LNCAP (cell line): ENCODE measurements at regions not wholly inside any gene's neighbourhood (a gene's known extent, or its start where the extent isn't known, plus 50 kb on each side); places are given as distances from the start of the nearest gene placed in this dataset.

Source experiments
- CTCF ChIP-seq: fragments of 450-650 bp; IDR thresholded peaks from 2 replicates; pipeline ENCODE4 v1.5.1; 2017; ENCODE audit warnings: mild to moderate bottlenecking

GRCh38 chrX:122303761-122304160 is 880.3 kb upstream of the GRIA3 start:
- no peak for TF ChIP-seq CTCF

- no peak for TF ChIP-seq CTCF
These were observed 839.3 kb upstream of the GRIA3 start for GRCh38 chrX:122344816-122345215.

GRCh38 chrX:122363112-122363795 is 820.8 kb upstream of the GRIA3 start:
- TF ChIP-seq CTCF = no peak

- no peak for TF ChIP-seq CTCF
These were observed 795.1 kb upstream of the GRIA3 start for GRCh38 chrX:122389005-122389404.

GRCh38 chrX:122418758-122419157 is 765.3 kb upstream of the GRIA3 start:
- TF ChIP-seq CTCF = no peak

- no peak for TF ChIP-seq CTCF
These were observed 762.5 kb upstream of the GRIA3 start for GRCh38 chrX:122421434-122422121.

GRCh38 chrX:122422547-122422946 is 761.5 kb upstream of the GRIA3 start:
- TF ChIP-seq CTCF = no peak
